ENCODE measurements at regions not wholly inside any gene's neighbourhood (a gene's known extent, or its start where the extent isn't known, plus 50 kb on each side); places are given as distances from the start of the nearest gene placed in this dataset.

DNA sequence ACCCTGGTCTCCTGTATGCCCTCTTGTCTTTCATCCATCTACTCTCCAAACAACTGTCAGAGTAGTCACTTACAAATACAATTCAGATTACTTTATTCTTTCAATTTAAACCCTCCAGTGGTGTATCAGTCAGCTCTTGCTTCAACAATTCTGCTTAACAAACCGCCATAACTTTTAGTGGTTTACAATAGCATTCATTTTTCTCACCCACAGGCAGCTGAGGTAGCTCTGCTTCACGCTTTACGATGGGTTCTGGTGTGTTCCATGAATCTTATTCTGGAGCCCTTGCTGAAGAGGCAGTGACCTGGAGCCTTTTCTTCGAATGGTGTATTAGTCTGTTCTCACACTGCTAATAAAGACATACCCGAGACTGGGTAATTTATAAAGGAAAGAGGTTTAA lies 86.2 kb upstream of the CAMK2D start:
- TF ChIP-seq, protein P1, sequence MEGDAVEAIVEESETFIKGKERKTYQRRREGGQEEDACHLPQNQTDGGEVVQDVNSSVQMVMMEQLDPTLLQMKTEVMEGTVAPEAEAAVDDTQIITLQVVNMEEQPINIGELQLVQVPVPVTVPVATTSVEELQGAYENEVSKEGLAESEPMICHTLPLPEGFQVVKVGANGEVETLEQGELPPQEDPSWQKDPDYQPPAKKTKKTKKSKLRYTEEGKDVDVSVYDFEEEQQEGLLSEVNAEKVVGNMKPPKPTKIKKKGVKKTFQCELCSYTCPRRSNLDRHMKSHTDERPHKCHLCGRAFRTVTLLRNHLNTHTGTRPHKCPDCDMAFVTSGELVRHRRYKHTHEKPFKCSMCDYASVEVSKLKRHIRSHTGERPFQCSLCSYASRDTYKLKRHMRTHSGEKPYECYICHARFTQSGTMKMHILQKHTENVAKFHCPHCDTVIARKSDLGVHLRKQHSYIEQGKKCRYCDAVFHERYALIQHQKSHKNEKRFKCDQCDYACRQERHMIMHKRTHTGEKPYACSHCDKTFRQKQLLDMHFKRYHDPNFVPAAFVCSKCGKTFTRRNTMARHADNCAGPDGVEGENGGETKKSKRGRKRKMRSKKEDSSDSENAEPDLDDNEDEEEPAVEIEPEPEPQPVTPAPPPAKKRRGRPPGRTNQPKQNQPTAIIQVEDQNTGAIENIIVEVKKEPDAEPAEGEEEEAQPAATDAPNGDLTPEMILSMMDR (IDR thresholded peaks at IDR 0.05): no peak
- no peak for TF ChIP-seq POLR2A (IDR thresholded peaks at IDR 0.05)

Data from uterus (tissue), 2 donors.